ENCODE measurements at regions not wholly inside any gene's neighbourhood (a gene's known extent, or its start where the extent isn't known, plus 50 kb on each side); places are given as distances from the start of the nearest gene placed in this dataset.
"Not testable (repeated sequence)": the region's sequence is repeated elsewhere in the genome, so short reads cannot be mapped to it uniquely, and the experiment has no call there.

DNA sequence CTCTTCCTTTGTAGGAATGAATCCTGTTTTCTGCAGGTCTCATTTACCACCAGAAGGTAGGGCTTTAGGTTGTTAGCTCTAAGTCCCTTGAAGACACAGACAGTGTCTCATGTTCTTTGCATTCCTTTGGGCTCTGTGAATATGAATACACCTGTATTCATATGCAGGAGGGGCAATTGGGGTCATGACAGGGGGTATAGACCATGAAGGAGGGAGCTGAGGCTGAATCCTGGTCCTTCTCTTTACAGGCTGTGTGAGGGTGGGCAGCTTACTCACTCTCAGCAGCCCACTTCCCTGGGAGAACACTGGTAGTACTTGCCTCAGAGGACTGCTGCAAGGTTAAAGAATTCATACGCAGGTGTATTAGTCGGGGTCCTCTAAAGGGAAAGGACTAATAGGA is 267.2 kb upstream of the MGMT start:
- DNase-seq (no peak), ATAC-seq (no peak)
- 76% methylated on average over 2 of the region's 2 CpGs for WGBS (ENCODE audit: insufficient coverage, low coverage, low lambda C conversion rate, missing lambda C conversion rate)
- no peaks in the 10 kb centered on the region for H3K4me1 ChIP-seq
- no peaks in the 10 kb centered on the region for H3K27me3 ChIP-seq
- TF ChIP-seq, protein P1, sequence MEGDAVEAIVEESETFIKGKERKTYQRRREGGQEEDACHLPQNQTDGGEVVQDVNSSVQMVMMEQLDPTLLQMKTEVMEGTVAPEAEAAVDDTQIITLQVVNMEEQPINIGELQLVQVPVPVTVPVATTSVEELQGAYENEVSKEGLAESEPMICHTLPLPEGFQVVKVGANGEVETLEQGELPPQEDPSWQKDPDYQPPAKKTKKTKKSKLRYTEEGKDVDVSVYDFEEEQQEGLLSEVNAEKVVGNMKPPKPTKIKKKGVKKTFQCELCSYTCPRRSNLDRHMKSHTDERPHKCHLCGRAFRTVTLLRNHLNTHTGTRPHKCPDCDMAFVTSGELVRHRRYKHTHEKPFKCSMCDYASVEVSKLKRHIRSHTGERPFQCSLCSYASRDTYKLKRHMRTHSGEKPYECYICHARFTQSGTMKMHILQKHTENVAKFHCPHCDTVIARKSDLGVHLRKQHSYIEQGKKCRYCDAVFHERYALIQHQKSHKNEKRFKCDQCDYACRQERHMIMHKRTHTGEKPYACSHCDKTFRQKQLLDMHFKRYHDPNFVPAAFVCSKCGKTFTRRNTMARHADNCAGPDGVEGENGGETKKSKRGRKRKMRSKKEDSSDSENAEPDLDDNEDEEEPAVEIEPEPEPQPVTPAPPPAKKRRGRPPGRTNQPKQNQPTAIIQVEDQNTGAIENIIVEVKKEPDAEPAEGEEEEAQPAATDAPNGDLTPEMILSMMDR (IDR thresholded peaks at IDR 0.05), result no peak
- TF ChIP-seq POLR2A (IDR thresholded peaks at IDR 0.05), result no peak
- H3K9me3 ChIP-seq, result no peaks in the 10 kb centered on the region
- no peak overlapping the region for H3K27ac ChIP-seq
- intact Hi-C loops (cut with DNase I), result no loop called here
- no peak overlapping the region for H3K4me3 ChIP-seq
- H3K36me3 ChIP-seq, result no peaks in the 10 kb centered on the region

DNA sequence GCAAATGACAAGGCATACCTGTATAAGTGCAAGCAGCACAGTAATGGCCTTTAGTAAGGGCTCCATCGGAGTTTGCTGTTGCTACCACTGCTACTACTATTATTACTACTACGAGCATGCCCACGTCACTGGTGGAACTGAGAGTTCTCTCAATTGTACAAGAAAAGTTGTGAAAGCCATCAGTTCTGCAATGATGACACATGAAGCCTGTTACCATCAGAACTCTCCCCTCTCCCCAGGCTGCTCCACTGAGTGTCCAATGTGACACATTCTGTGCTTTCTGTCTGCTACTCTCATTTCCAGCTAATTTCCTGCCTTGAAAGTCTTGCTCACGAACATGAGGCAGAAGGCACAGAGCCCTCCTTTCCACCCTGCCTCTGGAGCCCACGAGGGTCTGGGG is 263.2 kb upstream of the MGMT start:
- no peak overlapping the region for H3K27ac ChIP-seq
- 85% methylated on average over 2 of the region's 5 CpGs for WGBS (ENCODE audit: insufficient coverage, low coverage, low lambda C conversion rate, missing lambda C conversion rate)
- TF ChIP-seq, protein P1 (IDR thresholded peaks at IDR 0.05), result no peak
- TF ChIP-seq POLR2A (IDR thresholded peaks at IDR 0.05), result no peak
- H3K4me3 ChIP-seq, result no peak overlapping the region
- H3K4me1 ChIP-seq, result no peaks in the 10 kb centered on the region
- H3K27me3 ChIP-seq, result no peaks in the 10 kb centered on the region
- intact Hi-C loops (cut with DNase I), result no loop called here
- DNase-seq (no peak), ATAC-seq (no peak)
- H3K9me3 ChIP-seq, result no peaks in the 10 kb centered on the region
- no peaks in the 10 kb centered on the region for H3K36me3 ChIP-seq

GRCh38 chr10:129207297-129207696 is 259.7 kb upstream of the MGMT start:
- DNase-seq (no peak), ATAC-seq (no peak)
- 88% methylated on average over 9 of the region's 19 CpGs for WGBS (ENCODE audit: insufficient coverage, low coverage, low lambda C conversion rate, missing lambda C conversion rate)
- no peaks in the 10 kb centered on the region for H3K36me3 ChIP-seq
- no peaks in the 10 kb centered on the region for H3K27me3 ChIP-seq
- no peak overlapping the region for H3K27ac ChIP-seq
- no peaks in the 10 kb centered on the region for H3K4me1 ChIP-seq
- intact Hi-C loops (cut with DNase I), result no loop called here
- no peaks in the 10 kb centered on the region for H3K9me3 ChIP-seq
- no peak overlapping the region for H3K4me3 ChIP-seq
- TF ChIP-seq, protein P1 (IDR thresholded peaks at IDR 0.05), result no peak
- TF ChIP-seq POLR2A (IDR thresholded peaks at IDR 0.05), result no peak

GRCh38 chr10:129210876-129211275 is 256.2 kb upstream of the MGMT start:
- intact Hi-C loops (cut with DNase I), result no loop called here
- TF ChIP-seq, protein P1 (IDR thresholded peaks at IDR 0.05), result no peak
- TF ChIP-seq POLR2A (IDR thresholded peaks at IDR 0.05), result no peak
- Histone ChIP-seq H3K27me3 (no peaks in the 10 kb centered on the region), H3K4me1 (no peaks in the 10 kb centered on the region), H3K4me3 (no peak overlapping the region), H3K9me3 (no peaks in the 10 kb centered on the region), H3K36me3 (no peaks in the 10 kb centered on the region), H3K27ac (no peak overlapping the region)
- 57% methylated on average over 5 of the region's 5 CpGs for WGBS (ENCODE audit: insufficient coverage, low coverage, low lambda C conversion rate, missing lambda C conversion rate)
- DNase-seq (no peak), ATAC-seq (peak in 1 of 4 donors; percentile 37)

GRCh38 chr10:129213256-129213655 is 253.8 kb upstream of the MGMT start:
- no peak overlapping the region for H3K4me3 ChIP-seq
- intact Hi-C loops (cut with DNase I), result no loop called here
- ATAC-seq, result no peak
- DNase-seq, result no peak
- H3K4me1 ChIP-seq, result no peaks in the 10 kb centered on the region
- 53% methylated on average over 1 of the region's 1 CpG for WGBS (ENCODE audit: insufficient coverage, low coverage, low lambda C conversion rate, missing lambda C conversion rate)
- no peaks in the 10 kb centered on the region for H3K27me3 ChIP-seq
- H3K9me3 ChIP-seq, result no peaks in the 10 kb centered on the region
- no peak overlapping the region for H3K27ac ChIP-seq
- TF ChIP-seq POLR2A (IDR thresholded peaks at IDR 0.05), result no peak
- TF ChIP-seq, protein P1 (IDR thresholded peaks at IDR 0.05), result no peak
- H3K36me3 ChIP-seq, result no peaks in the 10 kb centered on the region

- H3K9me3 ChIP-seq; DNase-seq; H3K4me1 ChIP-seq; H3K36me3 ChIP-seq; ATAC-seq; intact Hi-C loops (cut with DNase I); H3K27me3 ChIP-seq; H3K4me3 ChIP-seq; H3K27ac ChIP-seq: not testable (repeated sequence)
- 82% methylated on average over 5 of the region's 5 CpGs for WGBS (ENCODE audit: insufficient coverage, low coverage, low lambda C conversion rate, missing lambda C conversion rate)
These were observed 253.0 kb upstream of the MGMT start for GRCh38 chr10:129213996-129214395.
